H1 (cell line): ENCODE measurements at regions not wholly inside any gene's neighbourhood (a gene's known extent, or its start where the extent isn't known, plus 50 kb on each side); places are given as distances from the start of the nearest gene placed in this dataset.

Experiments used
- CTCF ChIA-PET: fragments of 300-600 bp; sonication (Branson Sonifier 250); formaldehyde crosslinking; loops from one replicate; lab custom pipeline; 2021; ENCODE audit not compliant: partially characterized antibody; lab: Charles Lee
- POLR2A ChIA-PET: fragments of 300-600 bp; sonication (Branson Sonifier 250); formaldehyde crosslinking; loops from one replicate; lab custom pipeline; 2021; ENCODE audit warnings: inconsistent platforms; ENCODE audit not compliant: partially characterized antibody; lab: Charles Lee
- DNase-seq, 2 experiments: peaks; one replicate each; pipeline versions ENCODE4 v3.0.0 to v3.0.0-alpha.2; 2010 to 2022; ENCODE audit warnings: low spot score in 2 of 2, low read depth in 1 of 2, mixed read lengths in 1 of 2
- FAIRE-seq: peaks from 2 replicates; lab custom pipeline; 2011; peaks lifted over from hg19 to GRCh38; lab: Jason Lieb, UNC
- H2AFZ ChIP-seq: 2 replicates; pipeline ENCODE4 v1.8.1; 2012; ENCODE audit warnings: low read length, inconsistent platforms
- H2AK5ac ChIP-seq: 2 replicates; pipeline ENCODE4 v1.6.1; 2013; ENCODE audit warnings: low read depth, low read length
- H2BK120ac ChIP-seq: replicated peaks from 2 replicates; pipeline ENCODE3; 2013; ENCODE audit warnings: low read depth, low read length, inconsistent platforms
- H2BK12ac ChIP-seq: 2 replicates; pipeline ENCODE4 v1.6.1; 2013; ENCODE audit warnings: low read depth, low read length
- H2BK15ac ChIP-seq: 2 replicates; pipeline ENCODE4 v1.6.1; 2013; ENCODE audit warnings: low read length
- H2BK20ac ChIP-seq: 2 replicates; pipeline ENCODE4 v1.6.1; 2013; ENCODE audit warnings: low read length
- H2BK5ac ChIP-seq: 2 replicates; pipeline ENCODE4 v1.6.1; 2013; ENCODE audit warnings: low read depth, low read length
- H3K14ac ChIP-seq: 2 replicates; pipeline ENCODE4 v1.6.1; 2013; ENCODE audit warnings: inconsistent platforms; ENCODE audit not compliant: insufficient read length
- H3K18ac ChIP-seq: 2 replicates; pipeline ENCODE4 v1.6.1; 2013; ENCODE audit warnings: low read length; ENCODE audit errors: extremely low read depth
- H3K23ac ChIP-seq: 2 replicates; pipeline ENCODE4 v1.6.1; 2013; ENCODE audit warnings: inconsistent platforms; ENCODE audit not compliant: insufficient read length
- H3K23me2 ChIP-seq: 2 replicates; pipeline ENCODE4 v1.6.1; 2013; ENCODE audit warnings: low read depth, low read length
- H3K27ac ChIP-seq: 2 replicates; pipeline ENCODE4 v1.6.1; 2011; ENCODE audit warnings: low read depth, low read length, inconsistent platforms
- H3K27me3 ChIP-seq, 4 experiments: replicated peaks in 1 of 4; 1 replicate in 1 of 4; 2 replicates in 3 of 4; pipeline versions ENCODE4 v1.6.1 to v1.8.1; 2011 to 2013; ENCODE audit warnings: low read length in 3 of 4, mild to moderate bottlenecking in 3 of 4, inconsistent platforms in 2 of 4, mixed read lengths in 2 of 4, moderate library complexity in 1 of 4; ENCODE audit not compliant: control insufficient read depth in 3 of 4, insufficient read depth in 3 of 4; ENCODE audit errors: extremely low read depth in 1 of 4
- H3K36me3 ChIP-seq, 4 experiments: 2 replicates each; pipeline versions ENCODE4 v1.6.1 to v1.8.1; 2011 to 2013; ENCODE audit warnings: mild to moderate bottlenecking in 4 of 4, low read length in 3 of 4, moderate library complexity in 2 of 4, control low read depth in 1 of 4, inconsistent platforms in 1 of 4; ENCODE audit not compliant: insufficient read depth in 4 of 4, control insufficient read depth in 2 of 4
- H3K4ac ChIP-seq: replicated peaks from 2 replicates; pipeline ENCODE3; 2013; ENCODE audit warnings: low read length, low read depth, mixed read lengths, inconsistent platforms; ENCODE audit not compliant: insufficient read length
- H3K4me1 ChIP-seq, 4 experiments: replicated peaks in 1 of 4; 1 replicate in 1 of 4; 2 replicates in 3 of 4; pipeline versions ENCODE4 v1.6.1 to v1.8.1; 2011 to 2013; ENCODE audit warnings: low read length in 3 of 4, inconsistent platforms in 2 of 4, mixed read lengths in 1 of 4; ENCODE audit not compliant: insufficient read depth in 4 of 4, control insufficient read depth in 3 of 4
- H3K4me2 ChIP-seq, 2 experiments: 2 replicates each; pipeline versions ENCODE4 v1.6.1 to v1.8.1; 2011 to 2013; ENCODE audit warnings: low read depth in 2 of 2, low read length in 2 of 2, control low read depth in 1 of 2, inconsistent platforms in 1 of 2, mild to moderate bottlenecking in 1 of 2; ENCODE audit not compliant: insufficient read depth in 1 of 2
- H3K4me3 ChIP-seq, 4 experiments: fragments of 200-600, 300-600 bp in 1 of 4; sonication (generic), shearing (Covaris generic), sonication (Bioruptor Twin) in 1 of 4; 2 replicates each; pipeline versions ENCODE4 v1.5.1 to v1.8.1; 2011 to 2016; ENCODE audit warnings: low read length in 4 of 4, low read depth in 3 of 4, control low read depth in 2 of 4, inconsistent platforms in 2 of 4, mild to moderate bottlenecking in 2 of 4, mixed read lengths in 1 of 4, moderate library complexity in 1 of 4; ENCODE audit not compliant: insufficient read depth in 2 of 4; ENCODE audit errors: extremely low read depth in 1 of 4
- H3K56ac ChIP-seq: replicated peaks from 2 replicates; pipeline ENCODE3; 2013; ENCODE audit warnings: low read depth, mild to moderate bottlenecking, mixed read lengths, low read length, inconsistent platforms; ENCODE audit not compliant: insufficient read length
- H3K79me1 ChIP-seq: 2 replicates; pipeline ENCODE4 v1.6.1; 2013; ENCODE audit warnings: low read depth, low read length, control low read depth
- H3K79me2 ChIP-seq, 2 experiments: 2 replicates each; pipeline versions ENCODE4 v1.6.1 to v1.8.1; 2012 to 2013; ENCODE audit warnings: low read length in 2 of 2, mild to moderate bottlenecking in 2 of 2, inconsistent platforms in 1 of 2; ENCODE audit not compliant: insufficient read depth in 2 of 2, control insufficient read depth in 1 of 2
- H3K9ac ChIP-seq, 4 experiments: replicated peaks in 1 of 4; 1 replicate in 1 of 4; 2 replicates in 3 of 4; pipeline versions ENCODE4 v1.6.1 to v1.8.1; 2011 to 2013; ENCODE audit warnings: low read depth in 3 of 4, low read length in 3 of 4, control low read depth in 2 of 4, mild to moderate bottlenecking in 2 of 4, moderate library complexity in 2 of 4, inconsistent platforms in 1 of 4; ENCODE audit errors: extremely low read depth in 1 of 4
- H3K9me3 ChIP-seq, 2 experiments: 2 replicates each; pipeline versions ENCODE4 v1.6.1 to v1.8.1; 2012 to 2013; ENCODE audit warnings: mild to moderate bottlenecking in 2 of 2, moderate library complexity in 2 of 2, control low read depth in 1 of 2, inconsistent platforms in 1 of 2, low read depth in 1 of 2, low read length in 1 of 2, mixed read lengths in 1 of 2; ENCODE audit not compliant: insufficient read depth in 2 of 2
- H4K20me1 ChIP-seq, 2 experiments: replicated peaks in 1 of 2; 2 replicates each; pipeline versions ENCODE3 to v1.8.1; 2011 to 2013; ENCODE audit warnings: inconsistent platforms in 2 of 2, low read length in 2 of 2, mild to moderate bottlenecking in 1 of 2; ENCODE audit not compliant: insufficient read depth in 2 of 2, control insufficient read depth in 1 of 2
- H4K5ac ChIP-seq: 2 replicates; pipeline ENCODE4 v1.6.1; 2013; ENCODE audit warnings: low read length, low read depth, mixed read lengths, inconsistent platforms; ENCODE audit not compliant: insufficient read length
- H4K8ac ChIP-seq: 2 replicates; pipeline ENCODE4 v1.8.0; 2013; ENCODE audit warnings: mild to moderate bottlenecking, moderate library complexity, low read length, inconsistent platforms; ENCODE audit not compliant: insufficient read depth; ENCODE audit errors: extremely low read depth
- H4K91ac ChIP-seq: replicated peaks from 2 replicates; pipeline ENCODE3; 2013; ENCODE audit warnings: low read length, mixed read lengths, inconsistent platforms; ENCODE audit not compliant: insufficient read length
- CBX5 ChIP-seq: fragments of 300-800, 300-1000 bp; sonication (generic); IDR thresholded peaks from 2 replicates; pipeline ENCODE4 v1.7.1; 2016; ENCODE audit warnings: antibody characterized with exemption, low read length, low read depth
- NRF1 ChIP-seq: IDR thresholded peaks from 2 replicates; pipeline ENCODE4 v1.6.1; 2011; ENCODE audit warnings: mild to moderate bottlenecking, low read depth, low read length, improper control_type of control experiment
- SUZ12 ChIP-seq: fragments of 200-600 bp; sonication (generic); IDR thresholded peaks from 2 replicates; pipeline ENCODE4 v1.6.1; 2012; ENCODE audit warnings: mild to moderate bottlenecking, inconsistent platforms, low read length, moderate library complexity, mixed read lengths
- WGBS, 2 experiments: shearing (Covaris generic) in 1 of 2; methylation state at CpG; one replicate each; pipeline versions ENCODE4 v1.1.6 to v1.1.7; 2013 to 2015; ENCODE audit warnings: low lambda C conversion rate in 2 of 2, mixed read lengths in 2 of 2, inconsistent platforms in 1 of 2, low coverage in 1 of 2, missing lambda C conversion rate in 1 of 2; ENCODE audit not compliant: insufficient replicate concordance in 2 of 2, insufficient coverage in 1 of 2, insufficient read length in 1 of 2; ENCODE audit errors: extremely low coverage in 1 of 2, missing lambda C conversion rate in 1 of 2; 5-methylcytosine and 5-hydroxymethylcytosine counted together

DNA sequence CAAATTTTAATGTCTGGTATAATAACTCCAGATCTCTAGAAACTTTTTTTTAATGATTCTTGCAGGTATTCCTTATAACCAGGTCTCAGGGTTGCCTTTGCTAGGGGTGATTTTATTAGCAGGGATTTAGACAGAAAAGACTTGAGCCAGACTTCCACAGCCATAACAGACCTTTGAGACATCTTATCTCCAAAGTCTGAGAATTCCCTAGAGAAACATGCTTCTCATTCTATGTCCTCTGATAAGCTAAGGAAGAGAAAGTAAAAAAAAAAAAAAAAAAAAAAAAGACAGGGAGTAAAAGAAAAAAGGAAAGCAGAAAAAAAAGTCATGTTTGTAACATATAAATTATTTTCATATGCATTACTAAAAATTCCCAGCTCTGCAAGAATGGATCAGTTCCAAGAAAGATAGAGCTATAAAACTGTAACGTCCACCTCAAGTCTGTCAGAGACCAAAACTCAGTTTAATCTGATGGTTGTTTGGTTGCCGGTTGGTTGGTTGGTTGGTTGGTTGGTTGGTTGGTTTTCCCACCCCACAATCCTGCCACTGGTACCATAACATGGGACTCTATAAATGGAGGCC lies 153.8 kb downstream of the COL6A3 start:
- Histone ChIP-seq H3K56ac (no peak overlapping the region), H3K9ac (no peak overlapping the region), H3K36me3 (no peaks in the 10 kb centered on the region), H2BK120ac (no peak overlapping the region), H3K27ac (no peak overlapping the region), H3K4me2 (no peak overlapping the region), H3K79me2 (no peaks in the 10 kb centered on the region), H4K8ac (no peak overlapping the region), H4K20me1 (no peaks in the 10 kb centered on the region), H4K91ac (no peak overlapping the region), H3K14ac (no peak overlapping the region), H2AK5ac (no peak overlapping the region), H3K23me2 (no peaks in the 10 kb centered on the region), H3K4me1 (peaks cover 0 to 4% (median 0%) of the 10 kb centered on the region in 4 experiments; a peak in 1 of 7 replicates), H3K9me3 (no peaks in the 10 kb centered on the region), H3K4ac (no peak overlapping the region), H2BK5ac (no peak overlapping the region), H3K79me1 (no peaks in the 10 kb centered on the region), H3K4me3 (no peak overlapping the region), H2BK12ac (no peak overlapping the region), H3K18ac (no peak overlapping the region), H3K27me3 (no peaks in the 10 kb centered on the region), H4K5ac (no peak overlapping the region), H2AFZ (no peak overlapping the region), H2BK20ac (no peak overlapping the region), H2BK15ac (no peak overlapping the region), H3K23ac (no peak overlapping the region)
- CTCF ChIA-PET: interaction anchor here (1.0 to 1.7 kb wide), 3 partner anchors 95 to 687 kb away, joined by 3 read pairs; no protein-coding TSS in a partner anchor
- WGBS, 2 experiments: 51% methylated on average over 2 of the region's 2 CpGs; no CpG with 5 or more reads in 1 of the 2 experiments
- POLR2A ChIA-PET: no interaction called here
- TF ChIP-seq SUZ12 (no peak), CBX5 (no peak), NRF1 (no peak)
- DNase-seq (no peak), FAIRE-seq (no peak)
